ENCODE measurements at regions not wholly inside any gene's neighbourhood (a gene's known extent, or its start where the extent isn't known, plus 50 kb on each side); places are given as distances from the start of the nearest gene placed in this dataset.

GRCh38 chr6:120916844-120917243 is 417.4 kb downstream of the TBC1D32 start:
- ATAC-seq (no peak), DNase-seq (no peak)
- Mint-ChIP-seq H3K27ac (no peak overlapping the region), H3K4me1 (no peaks in the 10 kb centered on the region), H3K9me3 (ENCODE audit: low read depth) (no peaks in the 10 kb centered on the region), H3K36me3 (ENCODE audit: low read depth) (no peaks in the 10 kb centered on the region), H3K4me3 (no peak overlapping the region), H3K27me3 (no peaks in the 10 kb centered on the region)
- CTCF ChIA-PET = no interaction called here
- intact Hi-C loops (cut with DNase I, micrococcal nuclease) = no loop called here
- POLR2A ChIA-PET = no interaction called here

GRCh38 chr6:120913486-120913885 is 420.8 kb downstream of the TBC1D32 start:
- Mint-ChIP-seq H3K4me3 (no peak overlapping the region), H3K9me3 (ENCODE audit: low read depth) (no peaks in the 10 kb centered on the region), H3K27me3 (no peaks in the 10 kb centered on the region), H3K36me3 (ENCODE audit: low read depth) (no peaks in the 10 kb centered on the region), H3K27ac (no peak overlapping the region), H3K4me1 (no peaks in the 10 kb centered on the region)
- ChIA-PET CTCF (no interaction called here), POLR2A (no interaction called here)
- intact Hi-C loops (cut with DNase I, micrococcal nuclease) = no loop called here
- no peak for DNase-seq
- no peak for ATAC-seq

- ATAC-seq (no peak), DNase-seq (no peak)
- no peaks in the 10 kb centered on the region for H3K9me3 Mint-ChIP-seq (ENCODE audit: low read depth)
- H3K36me3 Mint-ChIP-seq (ENCODE audit: low read depth) = no peaks in the 10 kb centered on the region
- ChIA-PET POLR2A (no interaction called here), CTCF (no interaction called here)
- no peaks in the 10 kb centered on the region for H3K4me1 Mint-ChIP-seq
- H3K27ac Mint-ChIP-seq = no peak overlapping the region
- no peak overlapping the region for H3K4me3 Mint-ChIP-seq
- intact Hi-C loops (cut with DNase I, micrococcal nuclease) = no loop called here
- no peaks in the 10 kb centered on the region for H3K27me3 Mint-ChIP-seq
These were observed 425.5 kb downstream of the TBC1D32 start for GRCh38 chr6:120908767-120909166.

- CTCF ChIA-PET = no interaction called here
- DNase-seq = no peak
These were observed 430.4 kb downstream of the TBC1D32 start for GRCh38 chr6:120903836-120904235.

GRCh38 chr6:120899932-120900331 is 434.3 kb downstream of the TBC1D32 start:
- no peaks in the 10 kb centered on the region for H3K4me1 Mint-ChIP-seq
- no peak overlapping the region for H3K27ac Mint-ChIP-seq
- H3K9me3 Mint-ChIP-seq (ENCODE audit: low read depth) = peaks cover 4% of the 10 kb centered on the region
- no peak overlapping the region for H3K4me3 Mint-ChIP-seq
- intact Hi-C loops (cut with DNase I, micrococcal nuclease) = no loop called here
- no peaks in the 10 kb centered on the region for H3K27me3 Mint-ChIP-seq
- no peaks in the 10 kb centered on the region for H3K36me3 Mint-ChIP-seq (ENCODE audit: low read depth)
- ATAC-seq (no peak), DNase-seq (no peak)
- ChIA-PET CTCF (no interaction called here), POLR2A (no interaction called here)

More at GRCh38 chr6:120903836-120904235, 430.4 kb downstream of the TBC1D32 start:
- Mint-ChIP-seq H3K27ac (no peak overlapping the region), H3K4me1 (no peaks in the 10 kb centered on the region), H3K9me3 (ENCODE audit: low read depth) (no peaks in the 10 kb centered on the region), H3K27me3 (no peaks in the 10 kb centered on the region), H3K36me3 (ENCODE audit: low read depth) (no peaks in the 10 kb centered on the region), H3K4me3 (no peak overlapping the region)
- intact Hi-C loops (cut with DNase I, micrococcal nuclease) = no loop called here
- POLR2A ChIA-PET = no interaction called here
- no peak for ATAC-seq

GRCh38 chr6:120894077-120894476 is 440.2 kb downstream of the TBC1D32 start:
- no peaks in the 10 kb centered on the region for H3K27me3 Mint-ChIP-seq
- CTCF ChIA-PET = no interaction called here
- intact Hi-C loops (cut with DNase I, micrococcal nuclease) = no loop called here
- H3K4me3 Mint-ChIP-seq = no peak overlapping the region
- H3K36me3 Mint-ChIP-seq (ENCODE audit: low read depth) = peaks cover 3% of the 10 kb centered on the region
- POLR2A ChIA-PET = no interaction called here
- no peaks in the 10 kb centered on the region for H3K4me1 Mint-ChIP-seq
- DNase-seq (no peak), ATAC-seq (no peak)
- peaks cover 18% of the 10 kb centered on the region for H3K9me3 Mint-ChIP-seq (ENCODE audit: low read depth)
- no peak overlapping the region for H3K27ac Mint-ChIP-seq

- POLR2A ChIA-PET = no interaction called here
- CTCF ChIA-PET = no interaction called here
- ATAC-seq = no peak
These were observed 457.3 kb downstream of the TBC1D32 start for GRCh38 chr6:120876931-120877330.

GRCh38 chr6:120876424-120876823 is 457.9 kb downstream of the TBC1D32 start:
- Mint-ChIP-seq H3K9me3 (ENCODE audit: low read depth) (no peaks in the 10 kb centered on the region), H3K4me3 (no peak overlapping the region), H3K36me3 (ENCODE audit: low read depth) (no peaks in the 10 kb centered on the region), H3K27me3 (no peaks in the 10 kb centered on the region), H3K27ac (no peak overlapping the region), H3K4me1 (no peaks in the 10 kb centered on the region)
- ATAC-seq = no peak
- ChIA-PET CTCF (no interaction called here), POLR2A (no interaction called here)
- intact Hi-C loops (cut with DNase I, micrococcal nuclease) = no loop called here
- no peak for DNase-seq

More at GRCh38 chr6:120876931-120877330, 457.3 kb downstream of the TBC1D32 start:
- DNase-seq = no peak
- Mint-ChIP-seq H3K4me3 (no peak overlapping the region), H3K4me1 (no peaks in the 10 kb centered on the region), H3K27ac (no peak overlapping the region), H3K36me3 (ENCODE audit: low read depth) (no peaks in the 10 kb centered on the region), H3K9me3 (ENCODE audit: low read depth) (no peaks in the 10 kb centered on the region), H3K27me3 (no peaks in the 10 kb centered on the region)
- intact Hi-C loops (cut with DNase I, micrococcal nuclease) = no loop called here

GRCh38 chr6:120875900-120876299 is 458.4 kb downstream of the TBC1D32 start:
- no peak overlapping the region for H3K4me3 Mint-ChIP-seq
- intact Hi-C loops (cut with DNase I, micrococcal nuclease) = no loop called here
- no peaks in the 10 kb centered on the region for H3K9me3 Mint-ChIP-seq (ENCODE audit: low read depth)
- no peak for ATAC-seq
- no peaks in the 10 kb centered on the region for H3K36me3 Mint-ChIP-seq (ENCODE audit: low read depth)
- ChIA-PET POLR2A (no interaction called here), CTCF (no interaction called here)
- H3K27ac Mint-ChIP-seq = no peak overlapping the region
- DNase-seq = no peak
- H3K27me3 Mint-ChIP-seq = no peaks in the 10 kb centered on the region
- H3K4me1 Mint-ChIP-seq = no peaks in the 10 kb centered on the region

- Mint-ChIP-seq H3K36me3 (ENCODE audit: low read depth) (no peaks in the 10 kb centered on the region), H3K27me3 (no peaks in the 10 kb centered on the region), H3K4me1 (no peaks in the 10 kb centered on the region), H3K9me3 (ENCODE audit: low read depth) (no peaks in the 10 kb centered on the region), H3K27ac (no peak overlapping the region), H3K4me3 (no peak overlapping the region)
- ChIA-PET POLR2A (no interaction called here), CTCF (no interaction called here)
- ATAC-seq (no peak), DNase-seq (no peak)
- intact Hi-C loops (cut with DNase I, micrococcal nuclease) = no loop called here
These were observed 459.9 kb downstream of the TBC1D32 start for GRCh38 chr6:120874422-120874821.

GRCh38 chr6:120873125-120873865 is 461.0 kb downstream of the TBC1D32 start:
- Mint-ChIP-seq H3K4me3 (no peak overlapping the region), H3K36me3 (ENCODE audit: low read depth) (no peaks in the 10 kb centered on the region), H3K4me1 (no peaks in the 10 kb centered on the region), H3K9me3 (ENCODE audit: low read depth) (no peaks in the 10 kb centered on the region), H3K27me3 (no peaks in the 10 kb centered on the region), H3K27ac (no peak overlapping the region)
- ATAC-seq (no peak), DNase-seq (no peak)
- POLR2A ChIA-PET = no interaction called here
- CTCF ChIA-PET = interaction anchor here (0.6 to 1.2 kb wide), 2 partner anchors 10 to 31 kb away, joined by 3 read pairs; no protein-coding TSS in a partner anchor
- intact Hi-C loops (cut with DNase I, micrococcal nuclease) = no loop called here

GRCh38 chr6:120872262-120872578 is 462.1 kb downstream of the TBC1D32 start:
- Mint-ChIP-seq H3K4me3 (no peak overlapping the region), H3K9me3 (ENCODE audit: low read depth) (no peaks in the 10 kb centered on the region), H3K4me1 (no peaks in the 10 kb centered on the region), H3K27ac (no peak overlapping the region), H3K36me3 (ENCODE audit: low read depth) (no peaks in the 10 kb centered on the region), H3K27me3 (no peaks in the 10 kb centered on the region)
- POLR2A ChIA-PET = no interaction called here
- ATAC-seq (no peak), DNase-seq (no peak)
- CTCF ChIA-PET = no interaction called here
- intact Hi-C loops (cut with DNase I, micrococcal nuclease) = no loop called here
